ENCODE measurements at regions not wholly inside any gene's neighbourhood (a gene's known extent, or its start where the extent isn't known, plus 50 kb on each side); places are given as distances from the start of the nearest gene placed in this dataset.

DNA sequence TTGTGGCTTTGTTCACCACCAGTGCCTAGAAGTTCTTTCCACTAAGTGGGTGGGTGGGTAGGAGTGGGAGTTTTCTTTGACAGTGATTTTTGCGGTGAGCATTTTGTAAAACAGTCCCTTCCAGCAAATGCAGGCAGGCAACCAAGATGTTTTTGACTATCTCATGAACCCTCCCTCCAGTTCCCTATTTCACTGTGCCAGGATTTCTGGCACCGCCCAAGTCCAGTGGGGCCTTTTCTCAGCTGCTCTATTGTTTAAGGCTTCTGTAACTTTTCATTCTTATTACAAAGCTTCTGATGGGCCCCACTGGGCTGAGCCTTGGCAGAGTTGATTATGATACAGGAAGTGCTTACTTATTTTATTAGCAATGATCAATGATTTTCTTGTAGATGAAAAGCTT is 236.0 kb downstream of the EDEM1 start:
- no peaks in the 10 kb centered on the region for H3K27me3 ChIP-seq (ENCODE audit: control insufficient read depth in 1 of 2, insufficient read depth in 2 of 2, low read length in 2 of 2)
- no peaks in the 10 kb centered on the region for H3K9me3 ChIP-seq (ENCODE audit: low read length)
- no peak overlapping the region for H3K27ac ChIP-seq (ENCODE audit: extremely low read length, insufficient read depth, low read length)
- ATAC-seq (no peak), FAIRE-seq (no peak), DNase-seq (ENCODE audit: low spot score) (no peak)
- H3K79me2 ChIP-seq (ENCODE audit: insufficient read depth, low read length) = no peaks in the 10 kb centered on the region
- POLR2A ChIA-PET = no interaction called here
- H2AFZ ChIP-seq (ENCODE audit: low read length) = no peak overlapping the region
- H3K4me2 ChIP-seq (ENCODE audit: low read depth, low read length) = no peak overlapping the region
- no peak overlapping the region for H3K4me3 ChIP-seq (replicated peaks in 1 of 3; ENCODE audit: insufficient read depth in 1 of 3, low read depth in 2 of 3, low read length in 3 of 3)
- H4K20me1 ChIP-seq (ENCODE audit: insufficient read depth, low read length) = no peaks in the 10 kb centered on the region
- no peaks in the 10 kb centered on the region for H3K36me3 ChIP-seq (replicated peaks in 1 of 2; ENCODE audit: control insufficient read depth in 1 of 2, insufficient read depth in 2 of 2, low read length in 2 of 2)
- WGBS (ENCODE audit: low lambda C conversion rate) = 64% methylated on average over 2 of the region's 2 CpGs
- TF ChIP-seq STAT5B (CRISPR knock-in tag; IDR thresholded peaks at IDR 0.05) (no peak), BORCS8-MEF2B (CRISPR knock-in tag; IDR thresholded peaks at IDR 0.05) (no peak), MBNL3 (CRISPR knock-in tag; conservative IDR thresholded peaks at IDR 0.05) (no peak), ZNF83 (CRISPR knock-in tag; IDR thresholded peaks at IDR 0.05; ENCODE audit: borderline replicate concordance) (no peak), HMGA1 (CRISPR knock-in tag; conservative IDR thresholded peaks at IDR 0.05) (no peak), MAFF (IDR thresholded peaks at IDR 0.05; ENCODE audit: low read depth, low read length) (no peak), ZNF326 (CRISPR knock-in tag; IDR thresholded peaks at IDR 0.05; ENCODE audit: borderline replicate concordance) (no peak), ZNF737 (CRISPR knock-in tag; IDR thresholded peaks at IDR 0.05; ENCODE audit: borderline replicate concordance) (no peak), ZNF335 (CRISPR knock-in tag; IDR thresholded peaks at IDR 0.05) (no peak), SMAD9 (CRISPR knock-in tag; IDR thresholded peaks at IDR 0.05) (no peak), ZNF773 (CRISPR knock-in tag; IDR thresholded peaks at IDR 0.05; ENCODE audit: borderline replicate concordance) (no peak), SRSF1 (optimal IDR thresholded peaks at IDR 0.05; ENCODE audit: low read depth, low read length) (no peak)
- TF ChIP-seq, protein P1, sequence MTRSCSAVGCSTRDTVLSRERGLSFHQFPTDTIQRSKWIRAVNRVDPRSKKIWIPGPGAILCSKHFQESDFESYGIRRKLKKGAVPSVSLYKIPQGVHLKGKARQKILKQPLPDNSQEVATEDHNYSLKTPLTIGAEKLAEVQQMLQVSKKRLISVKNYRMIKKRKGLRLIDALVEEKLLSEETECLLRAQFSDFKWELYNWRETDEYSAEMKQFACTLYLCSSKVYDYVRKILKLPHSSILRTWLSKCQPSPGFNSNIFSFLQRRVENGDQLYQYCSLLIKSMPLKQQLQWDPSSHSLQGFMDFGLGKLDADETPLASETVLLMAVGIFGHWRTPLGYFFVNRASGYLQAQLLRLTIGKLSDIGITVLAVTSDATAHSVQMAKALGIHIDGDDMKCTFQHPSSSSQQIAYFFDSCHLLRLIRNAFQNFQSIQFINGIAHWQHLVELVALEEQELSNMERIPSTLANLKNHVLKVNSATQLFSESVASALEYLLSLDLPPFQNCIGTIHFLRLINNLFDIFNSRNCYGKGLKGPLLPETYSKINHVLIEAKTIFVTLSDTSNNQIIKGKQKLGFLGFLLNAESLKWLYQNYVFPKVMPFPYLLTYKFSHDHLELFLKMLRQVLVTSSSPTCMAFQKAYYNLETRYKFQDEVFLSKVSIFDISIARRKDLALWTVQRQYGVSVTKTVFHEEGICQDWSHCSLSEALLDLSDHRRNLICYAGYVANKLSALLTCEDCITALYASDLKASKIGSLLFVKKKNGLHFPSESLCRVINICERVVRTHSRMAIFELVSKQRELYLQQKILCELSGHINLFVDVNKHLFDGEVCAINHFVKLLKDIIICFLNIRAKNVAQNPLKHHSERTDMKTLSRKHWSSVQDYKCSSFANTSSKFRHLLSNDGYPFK (CRISPR knock-in tag; IDR thresholded peaks at IDR 0.05; ENCODE audit: borderline replicate concordance) = no peak
- TF ChIP-seq, protein P2, sequence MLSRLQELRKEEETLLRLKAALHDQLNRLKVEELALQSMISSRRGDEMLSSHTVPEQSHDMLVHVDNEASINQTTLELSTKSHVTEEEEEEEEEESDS (CRISPR knock-in tag; IDR thresholded peaks at IDR 0.05; ENCODE audit: borderline replicate concordance) = no peak
- H3K9ac ChIP-seq (ENCODE audit: insufficient read depth, low read depth, low read length) = no peak overlapping the region
- in situ Hi-C loops (cut with HindIII; ENCODE audit: extremely low pct_ligation_motif_present, low pct_unique_long_range_greater_than_20kb) = no loop called here
- BruUV-seq (replicated peaks) = no TSS peak
- intact Hi-C loops (cut with micrococcal nuclease; ENCODE audit: unreplicated experiment) = no loop called here
- CTCF ChIA-PET (ENCODE audit: low intra/inter-chr PET ratio, low total read pairs) = no interaction called here
- H3K4me1 ChIP-seq (ENCODE audit: insufficient read depth, low read length) = no peaks in the 10 kb centered on the region
